ENCODE measurements at regions not wholly inside any gene's neighbourhood (a gene's known extent, or its start where the extent isn't known, plus 50 kb on each side); places are given as distances from the start of the nearest gene placed in this dataset.

DNA sequence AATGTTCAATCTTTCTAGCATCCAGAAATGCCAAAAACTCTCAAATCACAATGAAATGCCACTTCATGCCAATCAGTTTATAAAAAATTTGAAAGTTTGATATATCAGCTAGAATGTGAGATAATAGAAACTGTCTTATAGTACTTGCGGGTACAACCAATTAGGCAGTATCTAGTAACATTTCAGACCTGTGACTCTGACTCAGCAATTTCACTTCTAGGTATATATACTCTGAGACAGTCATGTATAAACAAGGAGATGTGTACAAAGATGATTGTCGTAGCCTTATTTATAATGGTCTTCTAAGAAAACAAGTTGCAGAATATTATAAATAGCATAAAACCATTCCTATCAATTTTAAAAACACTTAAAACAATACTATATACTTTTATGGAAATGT, 252.3 kb upstream of the PODXL start:
- TF ChIP-seq CTCF (IDR thresholded peaks at IDR 0.05): no peak
- no peak for TF ChIP-seq RAD21 (IDR thresholded peaks at IDR 0.05; ENCODE audit: low read length)
- no peak for TF ChIP-seq SIN3A (IDR thresholded peaks at IDR 0.05; ENCODE audit: borderline replicate concordance, low read depth, low read length)
- no peak for TF ChIP-seq EP300 (IDR thresholded peaks at IDR 0.05; ENCODE audit: borderline replicate concordance in 1 of 2, low read depth in 1 of 2, low read length in 1 of 2)
- no peak for TF ChIP-seq RFX5 (IDR thresholded peaks at IDR 0.05; ENCODE audit: low read length)
- no peak for TF ChIP-seq POLR2AphosphoS5 (IDR thresholded peaks at IDR 0.05; ENCODE audit: low read depth, low read length)
- no peak for TF ChIP-seq YY1 (IDR thresholded peaks at IDR 0.05; ENCODE audit: low read depth)
- no peak for TF ChIP-seq REST (IDR thresholded peaks at IDR 0.05; ENCODE audit: low read depth, low read length)
- TF ChIP-seq EZH2phosphoT487 (IDR thresholded peaks at IDR 0.05; ENCODE audit: borderline replicate concordance, low read depth): no peak
- no peak for TF ChIP-seq SMC3 (IDR thresholded peaks at IDR 0.05; ENCODE audit: low read depth, low read length)
- TF ChIP-seq CHD2 (IDR thresholded peaks at IDR 0.05; ENCODE audit: low read length, partially characterized antibody): no peak
- no peak for TF ChIP-seq FOSL2 (IDR thresholded peaks at IDR 0.05; ENCODE audit: borderline replicate concordance, low read depth)
- TF ChIP-seq JUND (IDR thresholded peaks at IDR 0.05): no peak

Data from SK-N-SH (cell line).